HFFc6 (cell line): ENCODE measurements at regions not wholly inside any gene's neighbourhood (a gene's known extent, or its start where the extent isn't known, plus 50 kb on each side); places are given as distances from the start of the nearest gene placed in this dataset.
"Not testable (repeated sequence)": the region's sequence is repeated elsewhere in the genome, so short reads cannot be mapped to it uniquely, and the experiment has no call there.

Experiments used
- DNase-seq: peaks from one replicate; pipeline ENCODE4 v3.0.0-alpha.2; 2018
- H3K27ac Mint-ChIP-seq: 2 replicates; pipeline ENCODE4 v1.8.0; 2020; ENCODE audit warnings: mild to moderate bottlenecking, mixed read lengths
- H3K27me3 Mint-ChIP-seq: 2 replicates; pipeline ENCODE4 v1.8.0; 2021; ENCODE audit warnings: mild to moderate bottlenecking, moderate library complexity, mixed read lengths; ENCODE audit not compliant: insufficient read depth
- H3K36me3 Mint-ChIP-seq: 2 replicates; pipeline ENCODE4 v1.8.0; 2021; ENCODE audit warnings: low read depth, mixed read lengths
- H3K4me1 Mint-ChIP-seq: 2 replicates; pipeline ENCODE4 v1.8.0; 2020; ENCODE audit warnings: low read depth, mixed read lengths
- H3K4me3 Mint-ChIP-seq: 2 replicates; pipeline ENCODE4 v1.8.0; 2020; ENCODE audit warnings: mild to moderate bottlenecking, moderate library complexity, mixed read lengths
- H3K9me3 Mint-ChIP-seq: 2 replicates; pipeline ENCODE4 v1.8.0; 2020; ENCODE audit warnings: mild to moderate bottlenecking, mixed read lengths
- TF ChIP-seq, protein P1 (sequence below): fragments of 200-600 bp; sonication (generic); IDR thresholded peaks from 2 replicates; pipeline ENCODE4 v1.5.0; 2021; ENCODE audit warnings: antibody characterized with exemption, mild to moderate bottlenecking

DNA sequence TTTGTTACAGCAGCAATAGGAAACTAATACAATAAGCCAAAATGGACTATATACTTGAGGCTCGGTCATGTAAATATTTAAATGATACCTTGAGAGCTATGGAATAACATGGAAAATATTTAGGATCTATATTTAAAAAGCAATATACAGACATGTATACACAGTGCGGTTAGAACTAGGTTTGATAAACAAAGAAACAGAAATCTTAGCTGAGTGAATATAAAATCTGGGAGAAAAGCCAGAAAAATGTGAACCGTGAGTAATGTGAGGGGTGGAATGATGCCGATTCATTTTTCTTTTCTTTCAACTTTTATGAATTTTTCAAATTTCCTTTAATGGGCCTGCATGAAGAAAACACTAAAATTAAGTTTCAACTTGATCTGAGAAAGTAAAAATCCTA lies 104.1 kb downstream of the ATXN3L start:
- H3K4me1 Mint-ChIP-seq, result peaks cover 35% of the 10 kb centered on the region
- no peak for DNase-seq

DNA sequence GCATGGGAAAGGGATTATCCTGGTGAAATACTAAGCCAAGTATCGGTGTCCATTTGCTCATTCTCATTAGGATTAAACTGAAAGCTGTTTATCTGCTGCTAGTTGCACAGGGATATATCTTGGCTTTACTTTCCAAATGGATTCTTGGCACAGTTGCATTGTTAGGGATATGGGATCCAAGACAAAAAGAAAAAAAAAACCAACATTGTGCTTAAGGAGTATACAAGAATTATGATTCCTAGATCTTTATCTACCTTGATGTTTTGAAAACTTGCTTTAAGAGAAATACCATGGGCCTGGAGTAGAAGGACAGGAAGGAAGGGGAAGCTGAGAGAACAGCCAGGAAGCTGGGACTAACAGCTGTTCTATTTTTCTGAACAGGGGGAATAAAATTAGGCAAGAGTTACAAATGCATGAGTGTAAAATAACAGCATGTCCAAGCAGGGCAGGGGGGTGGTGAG lies 107.6 kb downstream of the ATXN3L start:
- H3K9me3 Mint-ChIP-seq, result no peaks in the 10 kb centered on the region; the same call in 1 of the 2 replicates
- peak overlapping the region; percentile 64 for H3K27ac Mint-ChIP-seq
- H3K4me1 Mint-ChIP-seq, result peaks cover 46% of the 10 kb centered on the region
- TF ChIP-seq, protein P1, sequence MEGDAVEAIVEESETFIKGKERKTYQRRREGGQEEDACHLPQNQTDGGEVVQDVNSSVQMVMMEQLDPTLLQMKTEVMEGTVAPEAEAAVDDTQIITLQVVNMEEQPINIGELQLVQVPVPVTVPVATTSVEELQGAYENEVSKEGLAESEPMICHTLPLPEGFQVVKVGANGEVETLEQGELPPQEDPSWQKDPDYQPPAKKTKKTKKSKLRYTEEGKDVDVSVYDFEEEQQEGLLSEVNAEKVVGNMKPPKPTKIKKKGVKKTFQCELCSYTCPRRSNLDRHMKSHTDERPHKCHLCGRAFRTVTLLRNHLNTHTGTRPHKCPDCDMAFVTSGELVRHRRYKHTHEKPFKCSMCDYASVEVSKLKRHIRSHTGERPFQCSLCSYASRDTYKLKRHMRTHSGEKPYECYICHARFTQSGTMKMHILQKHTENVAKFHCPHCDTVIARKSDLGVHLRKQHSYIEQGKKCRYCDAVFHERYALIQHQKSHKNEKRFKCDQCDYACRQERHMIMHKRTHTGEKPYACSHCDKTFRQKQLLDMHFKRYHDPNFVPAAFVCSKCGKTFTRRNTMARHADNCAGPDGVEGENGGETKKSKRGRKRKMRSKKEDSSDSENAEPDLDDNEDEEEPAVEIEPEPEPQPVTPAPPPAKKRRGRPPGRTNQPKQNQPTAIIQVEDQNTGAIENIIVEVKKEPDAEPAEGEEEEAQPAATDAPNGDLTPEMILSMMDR, result no peak
- no peak for DNase-seq
- peak overlapping the region; percentile 28 for H3K4me3 Mint-ChIP-seq
- H3K36me3 Mint-ChIP-seq, result no peaks in the 10 kb centered on the region
- no peaks in the 10 kb centered on the region for H3K27me3 Mint-ChIP-seq

More for the DNA sequence above, 104.1 kb downstream of the ATXN3L start:
- Mint-ChIP-seq H3K36me3 (no peaks in the 10 kb centered on the region), H3K27ac (peak overlapping the region; percentile 19; the same call in 1 of the 2 replicates), H3K9me3 (no peaks in the 10 kb centered on the region), H3K27me3 (no peaks in the 10 kb centered on the region), H3K4me3 (peak overlapping the region; percentile 31; the same call in 1 of the 2 replicates)
- TF ChIP-seq, protein P1, result no peak

DNA sequence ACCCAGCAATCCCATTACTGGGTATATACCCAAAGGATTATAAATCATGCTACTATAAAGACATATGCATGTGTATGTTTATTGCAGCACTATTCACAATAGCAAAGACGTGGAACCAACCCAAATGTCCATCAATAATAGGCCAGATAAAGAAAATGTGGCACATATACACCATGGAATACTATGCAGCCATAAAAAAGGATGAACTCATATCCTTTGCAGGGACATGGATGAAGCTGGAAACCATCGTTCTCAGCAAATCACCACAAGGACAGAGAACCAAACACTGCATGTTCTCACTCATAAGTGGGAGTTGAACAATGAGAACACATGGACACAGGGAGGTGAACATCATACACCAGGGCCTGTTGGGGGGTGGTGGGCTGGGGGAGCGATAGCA lies 109.7 kb downstream of the ATXN3L start:
- not testable (repeated sequence) for H3K9me3 Mint-ChIP-seq, H3K27me3 Mint-ChIP-seq, DNase-seq, H3K36me3 Mint-ChIP-seq, H3K4me3 Mint-ChIP-seq
- Mint-ChIP-seq H3K27ac (peak overlapping the region; percentile 54), H3K4me1 (peaks cover 32% of the 10 kb centered on the region)

DNA sequence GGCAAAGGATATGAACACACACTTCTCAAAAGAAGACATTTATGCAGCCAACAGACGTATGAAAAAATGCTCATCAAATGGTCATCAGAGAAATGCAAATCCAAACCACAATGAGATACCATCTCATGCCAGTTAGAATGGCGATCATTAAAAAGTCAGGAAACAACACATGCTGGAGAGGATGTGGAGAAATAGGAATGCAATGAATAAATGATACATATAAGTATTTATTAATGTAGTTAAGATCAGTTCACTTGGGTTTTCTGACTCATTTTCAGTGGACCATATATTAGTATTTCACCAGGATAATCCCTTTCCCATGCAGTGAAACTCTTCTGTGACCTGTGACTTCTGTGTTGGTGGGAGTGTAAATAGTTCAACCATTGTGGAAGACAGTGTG lies 110.1 kb downstream of the ATXN3L start:
- peak overlapping the region; percentile 25; the same call in 1 of the 2 replicates for H3K4me3 Mint-ChIP-seq
- H3K27ac Mint-ChIP-seq, result peak overlapping the region; percentile 80
- not testable (repeated sequence) for H3K36me3 Mint-ChIP-seq, H3K9me3 Mint-ChIP-seq, H3K27me3 Mint-ChIP-seq
- peak; percentile 64 for DNase-seq
- peaks cover 30% of the 10 kb centered on the region for H3K4me1 Mint-ChIP-seq

DNA sequence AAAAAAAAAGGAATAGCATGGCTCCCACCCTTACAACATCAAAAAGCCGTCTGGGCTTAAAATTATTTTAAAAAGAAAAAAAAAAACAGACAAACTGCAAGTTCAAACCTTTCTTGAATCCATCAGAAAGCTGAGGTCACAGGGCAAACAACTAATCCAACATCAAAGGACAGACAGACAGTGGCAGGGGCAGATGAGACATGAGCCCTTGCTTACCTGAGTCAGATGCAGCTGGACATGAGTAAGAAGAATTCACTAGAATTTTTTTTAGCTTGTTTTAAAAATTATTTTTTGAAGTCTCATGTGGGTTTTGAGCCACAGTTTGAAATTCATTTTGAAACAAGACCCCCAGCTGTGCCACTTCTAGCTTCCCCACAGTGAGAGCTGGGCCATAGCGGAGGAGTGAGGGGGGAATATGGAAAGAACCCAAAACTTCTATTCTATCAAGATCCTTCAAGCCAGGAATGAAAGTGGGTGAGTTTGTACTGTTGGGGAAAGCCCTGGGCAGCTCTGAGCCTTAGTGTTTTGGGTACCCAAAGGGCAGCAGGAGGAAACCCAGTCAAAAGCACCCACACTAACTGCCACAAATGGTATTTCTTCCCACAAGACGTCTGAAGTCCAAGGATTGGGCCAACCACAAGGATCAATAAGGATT lies 111.4 kb downstream of the ATXN3L start:
- TF ChIP-seq, protein P1, result no peak
- H3K9me3 Mint-ChIP-seq, result no peaks in the 10 kb centered on the region; the same call in 1 of the 2 replicates
- no peaks in the 10 kb centered on the region for H3K27me3 Mint-ChIP-seq
- H3K4me3 Mint-ChIP-seq, result no peak overlapping the region
- DNase-seq, result no peak
- H3K4me1 Mint-ChIP-seq, result peaks cover 30% of the 10 kb centered on the region
- no peak overlapping the region for H3K27ac Mint-ChIP-seq
- no peaks in the 10 kb centered on the region for H3K36me3 Mint-ChIP-seq

DNA sequence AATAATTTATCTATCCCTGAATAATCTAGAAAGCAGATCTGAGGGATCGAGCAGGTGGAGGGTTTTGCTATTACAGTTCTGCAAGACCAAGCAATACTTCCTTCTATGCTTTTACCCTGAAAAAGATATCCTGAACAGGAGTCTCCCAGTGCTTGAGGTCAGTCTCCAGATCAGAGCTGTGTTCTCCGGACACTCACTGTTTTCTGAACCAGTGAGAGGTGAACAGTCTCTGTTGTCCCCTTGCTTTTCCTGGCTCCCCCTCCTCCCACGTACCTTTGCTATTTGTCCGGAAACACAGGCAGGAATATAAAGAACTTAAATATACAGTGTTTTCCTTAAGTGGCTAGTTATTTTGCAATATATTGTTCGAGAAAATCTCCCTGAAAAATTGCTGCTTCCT lies 116.6 kb downstream of the ATXN3L start:
- H3K9me3 Mint-ChIP-seq, result no peaks in the 10 kb centered on the region
- DNase-seq, result no peak
- H3K36me3 Mint-ChIP-seq, result no peaks in the 10 kb centered on the region
- H3K4me3 Mint-ChIP-seq, result no peak overlapping the region
- H3K4me1 Mint-ChIP-seq, result peaks cover 6% of the 10 kb centered on the region; the same call in 1 of the 2 replicates
- no peak overlapping the region for H3K27ac Mint-ChIP-seq
- TF ChIP-seq, protein P1, result no peak
- H3K27me3 Mint-ChIP-seq, result no peaks in the 10 kb centered on the region
